HG02840 (cell line): ENCODE measurements at regions not wholly inside any gene's neighbourhood (a gene's known extent, or its start where the extent isn't known, plus 50 kb on each side); places are given as distances from the start of the nearest gene placed in this dataset.

Experiments
- ATAC-seq: cut with Tn5 transposase; IDR thresholded peaks from one replicate; pipeline ENCODE4 v1.9.1; 2021; ENCODE audit warnings: mild to moderate bottlenecking, moderate library complexity, moderate number of reproducible peaks; ENCODE audit not compliant: unreplicated experiment, low FRiP score

DNA sequence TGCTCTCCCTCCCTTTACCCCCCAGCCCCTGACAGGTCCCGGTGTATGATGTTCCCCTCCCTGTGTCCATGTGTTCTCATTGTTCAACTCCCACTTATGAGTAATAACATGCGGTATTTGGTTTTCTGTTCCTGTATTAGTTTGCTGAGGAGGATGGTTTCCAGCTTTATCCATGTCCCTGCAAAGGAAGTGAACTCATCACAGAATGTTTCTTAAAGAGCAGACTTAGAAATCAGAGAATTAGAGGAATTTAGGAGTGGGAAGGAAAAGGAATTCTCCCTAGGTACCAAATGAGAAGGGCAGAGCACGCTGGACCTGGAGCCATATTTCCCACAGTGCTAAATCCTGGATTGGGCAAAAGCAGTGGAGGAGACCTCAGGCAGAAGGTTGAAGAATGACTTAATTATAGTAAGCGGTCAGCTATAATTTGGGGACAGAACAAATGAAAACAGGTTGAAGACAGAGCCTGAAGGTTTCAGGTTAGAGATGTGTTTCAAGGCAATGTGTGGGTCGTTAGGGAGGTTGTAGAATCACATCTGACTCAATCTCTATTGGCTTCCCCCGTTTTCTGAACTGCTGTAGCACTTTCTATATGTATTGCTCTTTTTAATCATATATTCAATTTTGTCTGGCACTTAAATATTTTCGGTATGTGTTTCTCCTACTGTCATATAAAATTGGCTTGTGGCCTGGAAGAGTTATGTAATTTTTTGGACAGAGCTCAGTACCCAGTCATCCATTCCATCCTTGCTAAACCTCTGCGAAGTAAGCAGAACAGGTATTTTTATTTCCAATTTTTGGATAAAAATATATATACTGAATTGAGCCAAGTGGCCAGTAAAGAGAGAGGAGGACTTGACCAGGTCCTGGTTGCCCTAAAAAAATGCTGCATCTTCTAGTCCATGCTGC lies 210.5 kb upstream of the KLF6 start:
- no peak for ATAC-seq

DNA sequence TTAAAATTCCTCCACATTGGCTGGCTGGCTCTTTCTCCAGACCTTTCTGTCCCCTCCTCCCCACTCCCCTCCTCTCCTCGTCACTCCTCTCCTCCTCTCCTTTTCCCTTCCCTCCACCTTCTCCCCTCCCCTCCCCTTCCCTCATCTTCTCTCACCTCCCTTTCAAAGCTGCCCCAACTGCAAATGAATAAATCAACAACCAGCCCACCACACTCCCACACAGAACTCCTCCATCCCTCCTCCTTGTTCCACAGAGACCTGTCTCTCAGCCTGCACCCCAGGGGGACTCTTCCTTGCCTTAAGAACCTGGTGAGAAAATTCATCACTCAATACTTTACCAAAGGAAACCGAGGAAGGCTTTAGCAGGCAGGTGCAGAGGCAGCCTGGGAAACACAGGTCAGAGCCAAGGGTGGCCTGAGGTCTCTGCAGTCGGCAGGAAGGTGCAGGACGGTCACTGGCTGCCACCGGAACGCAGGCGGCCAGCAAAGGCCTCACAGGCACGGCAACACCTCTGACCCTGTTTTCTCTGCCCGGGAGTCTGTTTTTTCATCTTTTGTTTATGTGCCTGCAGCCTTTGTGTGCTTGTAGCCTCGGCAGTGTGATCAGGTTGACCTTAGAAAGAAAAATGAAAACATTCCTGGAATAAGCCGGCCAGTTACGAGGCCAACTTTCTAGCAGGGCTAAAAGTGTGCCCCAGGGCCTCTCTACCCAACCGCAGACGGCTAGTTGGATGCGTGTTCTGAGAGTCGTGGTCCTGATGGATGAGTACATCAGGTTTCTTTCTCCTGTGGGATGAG lies 207.6 kb upstream of the KLF6 start:
- ATAC-seq, result no peak

DNA sequence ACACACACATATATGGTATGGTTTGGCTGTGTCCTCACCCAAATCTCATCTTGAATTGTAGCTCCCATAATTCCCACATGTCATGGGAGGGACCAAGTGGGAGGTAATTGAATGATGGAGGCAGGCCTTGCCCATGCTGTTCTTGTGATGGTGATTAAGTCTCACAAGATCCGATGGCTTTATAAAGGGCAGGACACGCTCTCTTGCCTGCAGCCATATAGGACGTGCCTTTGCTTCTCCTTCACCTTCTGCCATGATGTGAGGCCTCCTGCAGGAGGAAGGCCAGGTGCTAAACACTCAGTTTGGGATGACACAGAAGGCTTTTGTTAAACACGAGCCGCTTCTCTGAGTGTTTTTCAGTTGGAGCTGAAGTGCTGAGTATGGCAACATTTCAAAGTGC lies 205.3 kb upstream of the KLF6 start:
- ATAC-seq, result no peak

DNA sequence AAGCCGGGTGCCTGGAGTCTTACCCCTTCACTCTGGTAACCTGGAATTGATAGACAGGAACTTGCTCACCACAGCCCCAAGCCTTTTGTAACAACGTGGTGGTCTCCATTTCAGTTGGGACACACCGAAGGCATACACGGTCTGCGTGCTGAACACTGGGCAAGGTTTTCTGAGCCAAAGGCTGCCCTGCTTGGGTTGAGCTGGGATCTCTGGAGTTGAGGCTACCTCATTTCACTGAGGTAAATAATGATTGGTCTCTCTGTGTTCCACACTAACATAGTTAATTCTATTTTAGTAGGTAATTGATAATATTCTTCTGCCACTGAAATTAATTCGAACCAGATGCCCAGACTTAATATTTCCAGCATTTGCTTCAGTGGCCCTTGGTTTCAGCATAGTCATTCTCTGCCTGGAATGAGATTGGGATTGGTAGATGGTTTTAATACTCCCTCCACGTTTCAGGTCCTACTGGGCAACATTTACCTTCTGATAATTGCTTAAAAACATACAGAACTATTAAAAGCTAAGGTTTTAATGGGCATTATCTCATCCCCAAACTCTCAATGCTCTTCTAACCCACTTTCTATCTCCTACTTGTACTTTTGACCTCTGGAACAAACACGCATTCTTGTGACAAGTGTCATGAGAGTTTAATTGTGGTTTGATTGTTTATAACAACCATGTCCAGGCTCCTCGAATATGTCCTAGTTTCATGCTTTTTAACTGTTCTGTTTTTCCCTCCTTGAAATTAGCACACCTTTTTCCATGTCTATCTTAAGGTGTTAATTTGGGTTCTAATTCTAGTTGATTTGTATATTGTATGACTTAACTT lies 202.3 kb upstream of the KLF6 start:
- ATAC-seq, result no peak

DNA sequence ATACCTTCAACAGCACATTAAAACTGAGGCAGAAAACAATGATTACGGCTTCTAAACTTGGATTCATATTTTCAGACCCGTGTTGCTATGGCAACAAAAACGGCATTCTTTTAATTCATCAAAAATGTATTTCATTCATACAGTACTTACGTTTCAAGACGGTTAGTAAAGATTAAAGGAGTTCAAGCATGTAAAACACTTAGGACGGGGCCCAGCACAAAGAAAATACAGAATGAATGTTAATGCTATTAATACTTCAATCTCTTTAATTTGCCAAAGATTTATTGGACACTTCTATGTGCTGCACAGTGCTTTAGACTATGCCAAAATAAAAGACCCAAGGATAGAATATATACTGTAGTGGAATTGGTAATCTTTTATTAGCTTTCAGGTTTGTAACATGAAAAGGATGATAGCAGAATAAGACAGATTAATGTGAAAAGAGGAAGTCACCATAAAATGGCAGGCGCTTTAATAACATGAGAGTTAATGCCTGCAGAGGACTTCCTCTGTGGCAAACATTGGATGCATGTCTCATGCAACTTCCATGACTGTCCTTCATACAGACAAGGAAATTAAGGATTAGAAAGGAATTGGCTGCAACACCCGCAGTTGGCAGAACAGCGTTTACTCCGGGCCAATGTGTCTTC lies 201.6 kb upstream of the KLF6 start:
- no peak for ATAC-seq

DNA sequence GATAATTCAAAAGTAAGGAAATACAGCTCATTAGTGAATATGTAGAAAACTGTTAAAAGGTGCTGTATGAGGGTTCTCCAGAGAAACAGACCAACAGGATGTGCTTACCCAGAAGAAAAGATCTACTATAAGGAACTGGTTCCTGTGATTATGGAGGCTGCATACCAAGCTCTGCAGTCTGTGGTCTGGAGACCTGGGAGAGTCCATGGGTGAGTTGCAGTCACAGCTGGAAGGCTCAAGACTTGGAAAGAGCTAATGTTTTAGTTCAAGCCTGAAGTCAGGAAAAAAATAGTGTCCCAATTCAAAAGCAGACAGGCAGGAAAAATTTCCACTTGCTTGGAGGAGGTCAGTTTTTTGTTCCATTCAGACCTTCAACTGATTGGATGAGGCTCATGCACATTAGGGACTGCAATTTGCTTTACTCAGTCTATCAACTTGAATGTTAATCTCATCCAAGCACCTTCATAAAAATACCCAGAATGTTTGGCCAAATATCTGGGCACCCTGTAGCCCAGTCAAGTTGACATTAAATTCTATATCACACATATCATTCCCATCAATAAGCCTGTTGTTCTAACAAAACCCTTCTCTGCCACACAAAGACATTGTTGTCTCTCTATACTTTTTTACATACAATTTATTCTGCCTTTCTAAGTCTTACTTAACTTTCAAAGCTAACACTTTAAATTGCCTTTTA lies 197.9 kb upstream of the KLF6 start:
- no peak for ATAC-seq

DNA sequence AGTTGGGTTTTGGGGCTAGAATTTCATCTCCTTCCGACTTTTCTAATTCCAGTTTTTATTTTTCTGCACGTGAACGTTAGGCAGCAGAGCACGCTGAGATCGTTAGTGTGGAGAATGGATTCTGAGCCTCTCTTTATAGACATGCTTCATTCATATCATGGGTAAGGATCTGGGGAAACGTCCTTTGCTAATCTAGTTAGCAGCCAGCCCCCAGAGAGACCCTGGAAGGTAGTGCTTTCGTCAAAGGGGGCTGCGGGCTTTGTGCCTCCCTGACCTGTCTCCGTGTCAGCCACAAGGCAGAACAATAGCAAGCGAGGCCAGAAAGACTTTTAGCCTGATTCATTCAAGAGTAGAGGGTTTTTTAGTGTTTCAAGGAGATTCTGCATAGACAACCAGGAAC lies 196.3 kb upstream of the KLF6 start:
- no peak for ATAC-seq

DNA sequence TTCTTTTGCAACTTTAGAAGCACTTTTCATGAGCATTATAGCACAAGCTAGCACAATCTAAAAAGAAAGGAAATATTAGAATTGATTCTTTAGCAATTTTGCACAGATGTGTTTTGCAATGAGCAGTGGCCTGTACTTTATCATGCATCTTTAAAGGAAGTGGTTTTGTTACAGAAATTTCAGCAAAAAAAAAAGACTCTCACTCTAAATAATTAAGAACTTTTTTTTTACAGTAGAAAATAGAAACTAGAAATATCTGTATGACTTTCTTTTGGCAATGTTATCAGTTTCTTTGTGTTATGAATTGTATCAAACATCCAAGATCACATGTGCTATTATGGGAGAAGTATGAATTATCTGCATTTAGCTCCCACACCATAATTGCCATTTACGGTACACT lies 195.7 kb upstream of the KLF6 start:
- no peak for ATAC-seq

DNA sequence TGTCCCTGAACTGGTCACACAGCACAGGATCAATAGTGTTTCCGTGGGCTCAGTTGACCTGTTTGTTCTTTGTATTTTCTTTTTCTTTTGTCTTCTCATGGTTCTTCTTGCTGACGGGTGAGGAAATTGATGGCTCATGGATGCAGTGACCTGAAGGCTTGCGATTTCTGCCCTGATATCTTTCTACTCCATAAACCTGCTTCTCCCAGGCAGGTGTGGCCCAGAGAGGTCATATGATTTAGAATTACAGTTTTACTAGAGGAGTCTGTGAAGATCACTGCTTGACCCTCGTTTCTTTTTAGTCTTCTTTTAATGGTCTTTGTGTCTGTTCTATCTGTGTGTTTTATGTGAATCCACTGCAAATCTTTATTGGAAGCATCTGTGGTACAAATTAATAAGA lies 195.1 kb upstream of the KLF6 start:
- no peak for ATAC-seq

DNA sequence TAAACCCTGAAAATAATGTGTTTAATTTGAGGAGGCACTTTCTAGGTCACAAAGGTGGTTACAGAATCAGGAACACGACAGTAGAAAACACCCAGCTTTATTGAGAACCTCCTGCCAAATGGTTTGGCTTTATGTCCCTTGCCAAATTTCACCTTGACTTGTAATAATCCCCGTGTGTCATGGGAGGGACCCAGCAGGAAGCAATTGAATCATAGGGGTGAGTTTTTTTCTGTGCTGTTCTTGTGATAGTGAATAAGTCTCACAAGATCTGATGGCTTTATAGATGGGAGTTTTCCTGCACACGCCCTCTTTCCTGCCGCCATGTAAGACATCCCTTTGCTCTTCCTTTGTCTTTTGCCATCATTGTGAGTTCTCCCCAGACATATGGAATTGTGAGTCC lies 193.8 kb upstream of the KLF6 start:
- ATAC-seq, result no peak

DNA sequence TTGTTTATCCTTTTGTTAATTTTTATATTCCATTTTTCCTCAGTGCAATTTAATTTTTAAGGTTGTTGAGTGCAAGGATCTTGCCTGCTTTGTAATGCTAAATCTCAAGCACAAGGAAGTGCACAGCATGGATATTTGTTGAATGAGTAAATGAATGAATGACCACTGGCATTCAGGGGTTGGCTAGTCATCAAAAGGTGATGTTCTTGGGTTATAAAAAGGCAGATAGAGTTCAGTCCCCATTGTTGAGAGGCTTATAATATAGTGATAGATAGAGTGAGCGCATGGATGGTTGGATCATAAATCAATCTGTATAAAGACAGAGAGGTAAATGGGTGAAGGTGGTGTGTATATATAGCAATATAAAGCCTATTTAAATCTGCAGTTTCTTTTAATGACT lies 193.2 kb upstream of the KLF6 start:
- ATAC-seq, result no peak

DNA sequence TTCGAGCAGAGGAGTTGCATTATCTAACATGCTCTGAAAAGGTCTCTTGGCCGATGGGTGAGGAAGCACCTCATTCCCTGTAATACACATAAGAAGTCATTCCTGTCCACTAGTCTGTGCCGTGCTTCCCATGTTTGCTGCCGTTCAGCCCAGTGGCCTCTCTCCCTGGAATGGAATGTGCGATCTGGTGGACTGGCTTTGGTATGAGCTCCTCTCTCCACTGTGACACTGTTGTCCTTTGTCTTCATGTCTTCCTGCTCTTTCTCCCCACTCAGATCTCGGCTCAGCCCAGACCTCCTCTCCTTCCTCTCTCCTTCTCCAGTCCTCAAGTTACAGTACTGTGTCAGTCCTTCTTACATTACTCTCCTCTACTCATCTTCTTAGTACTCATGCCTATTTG lies 192.8 kb upstream of the KLF6 start:
- no peak for ATAC-seq

DNA sequence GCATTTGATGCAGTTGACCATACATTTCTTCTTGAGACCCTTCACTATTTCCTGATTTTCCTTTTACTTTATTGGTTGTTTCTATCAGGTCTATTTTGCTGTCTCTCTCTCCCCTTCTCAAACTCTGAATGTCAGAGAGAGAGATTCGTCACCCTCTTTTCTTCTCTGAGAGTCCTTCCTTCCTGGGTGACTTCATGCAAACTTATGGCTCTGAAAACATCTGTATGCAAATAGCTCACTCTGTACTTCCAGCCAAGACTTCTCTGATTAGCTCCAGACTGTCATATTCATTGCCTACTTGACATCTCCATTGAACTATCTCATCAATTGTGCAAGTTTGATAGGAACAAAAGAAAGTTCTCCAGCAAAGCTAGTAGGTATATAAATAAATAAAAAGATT lies 191.7 kb upstream of the KLF6 start:
- no peak for ATAC-seq

DNA sequence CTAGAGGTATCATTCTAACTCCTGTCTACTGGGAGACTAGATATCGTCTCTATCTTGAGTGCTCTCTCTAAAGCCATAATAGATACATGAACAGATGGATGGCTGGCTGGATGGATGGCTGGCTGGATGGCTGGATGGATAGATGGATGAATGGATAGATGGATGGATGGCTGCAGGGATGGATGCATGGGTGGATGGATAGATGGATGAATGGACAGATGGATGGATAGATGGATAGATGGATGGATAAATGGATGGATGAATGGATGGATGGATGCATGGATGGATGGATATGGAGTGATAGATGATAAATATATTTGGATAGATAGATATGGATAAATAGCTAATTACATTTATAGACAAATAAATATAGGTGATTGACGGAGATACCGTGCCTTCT lies 191.2 kb upstream of the KLF6 start:
- ATAC-seq, result no peak

DNA sequence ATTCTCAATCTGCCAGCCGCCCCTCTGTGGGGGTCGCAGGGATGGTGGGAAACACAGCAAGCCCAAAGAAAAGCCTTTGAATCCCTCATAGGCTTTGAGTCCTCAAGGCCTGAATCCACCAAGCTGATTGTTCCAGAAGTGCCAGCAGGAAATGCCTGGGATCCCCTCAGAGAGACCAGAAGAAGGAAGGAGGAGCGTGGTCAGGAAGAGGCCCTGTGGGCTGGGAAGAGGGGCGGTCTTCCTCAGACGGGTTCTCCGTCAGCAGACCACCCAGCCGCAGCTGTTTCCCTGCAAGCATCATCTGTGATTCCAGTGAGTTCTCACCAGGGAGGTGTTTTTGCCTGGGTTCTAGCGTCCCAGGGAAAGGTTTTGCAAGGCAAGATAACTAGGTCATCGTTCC lies 190.0 kb upstream of the KLF6 start:
- ATAC-seq, result no peak

DNA sequence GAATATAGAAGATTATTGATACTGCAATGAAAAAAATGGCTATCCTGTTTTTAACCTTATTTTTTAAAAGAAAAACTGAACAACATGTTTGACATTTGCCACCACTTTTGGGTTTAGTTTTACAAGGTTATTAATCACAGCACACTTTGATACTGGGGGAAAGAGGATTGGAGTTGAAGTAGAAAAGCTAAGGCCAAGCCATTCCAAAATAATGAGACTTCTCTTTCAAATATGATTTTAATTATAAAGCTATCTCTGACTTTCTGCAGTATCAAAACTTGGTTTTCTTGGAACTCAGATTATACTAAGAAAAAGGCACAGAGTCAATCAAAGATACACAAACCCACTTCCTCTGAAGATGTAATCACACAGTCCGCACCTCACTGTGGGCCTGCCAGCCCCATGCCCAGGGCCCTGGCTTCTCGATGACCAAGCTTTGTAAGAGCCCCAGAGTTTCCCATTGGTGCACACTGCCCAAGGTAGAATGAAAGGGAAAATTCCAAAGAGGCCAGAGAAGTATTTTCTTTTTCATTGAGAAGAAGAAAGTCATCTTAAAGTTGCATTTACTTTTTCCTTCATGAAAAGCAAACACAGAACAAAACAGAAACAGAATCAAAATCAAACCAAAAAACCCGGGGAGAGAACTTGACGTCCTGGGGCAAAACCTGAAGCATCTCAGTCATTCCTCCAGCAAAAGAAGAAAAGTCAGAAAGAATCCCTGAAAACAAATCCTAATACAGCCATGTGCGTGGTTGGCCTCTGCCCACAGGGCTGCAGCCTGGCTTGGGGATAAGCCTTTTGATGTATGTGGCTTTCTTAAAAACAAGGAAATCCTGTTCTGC lies 187.7 kb upstream of the KLF6 start:
- no peak for ATAC-seq

DNA sequence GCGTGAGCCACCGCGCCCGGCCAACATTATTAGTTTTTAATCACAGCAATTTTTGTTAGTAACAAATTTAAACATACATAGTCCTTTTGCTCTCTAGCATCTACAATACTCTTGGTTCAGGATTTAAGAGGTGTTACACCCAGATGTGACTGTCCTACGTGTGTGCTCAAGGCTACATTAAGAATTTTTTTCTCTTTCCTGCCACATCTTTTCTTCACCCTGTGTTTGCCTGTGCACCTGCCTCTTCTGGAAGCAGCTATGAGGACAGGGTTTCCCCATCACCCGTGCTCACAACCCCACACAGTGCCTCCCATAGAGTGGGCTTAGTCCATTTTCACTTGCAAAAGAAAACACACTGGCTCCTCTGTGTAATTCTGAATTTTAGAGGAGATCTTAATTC lies 186.7 kb upstream of the KLF6 start:
- ATAC-seq, result no peak

DNA sequence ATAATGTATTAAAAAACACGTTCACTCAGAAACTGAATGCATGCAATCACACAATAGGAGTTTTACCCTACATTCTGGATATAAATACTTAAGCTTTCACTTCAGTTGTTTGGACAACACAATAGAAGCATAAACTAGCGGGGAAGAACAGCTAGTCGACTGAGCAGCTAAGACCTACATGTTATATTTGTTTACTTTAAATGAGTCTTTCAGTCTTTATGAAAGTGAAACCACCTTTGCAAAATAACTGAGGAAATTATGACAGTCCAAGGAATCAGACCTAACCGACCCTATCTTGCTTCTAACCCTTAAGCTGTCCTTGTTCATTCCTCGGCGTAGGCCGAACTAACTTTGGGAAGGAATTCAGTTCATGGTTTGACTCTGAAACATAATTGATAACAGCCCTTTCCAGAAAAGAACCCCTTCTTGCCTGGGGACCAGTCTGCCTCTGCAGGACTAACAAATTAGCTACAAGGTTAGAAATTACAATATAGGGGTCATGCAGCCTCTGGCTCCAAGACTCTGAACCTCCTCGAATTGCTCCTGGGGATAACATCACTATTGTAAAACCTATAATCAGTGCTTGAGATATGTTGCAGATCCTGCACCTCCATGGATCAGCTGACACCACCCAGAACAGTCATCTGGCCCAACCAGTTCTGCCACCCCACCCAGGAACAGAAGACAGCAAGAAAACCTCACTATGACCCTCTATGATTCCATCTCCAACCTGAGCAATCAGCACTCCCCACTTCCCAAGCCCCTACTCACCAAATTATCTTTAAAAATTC lies 185.1 kb upstream of the KLF6 start:
- ATAC-seq, result no peak
